ENCODE measurements at regions not wholly inside any gene's neighbourhood (a gene's known extent, or its start where the extent isn't known, plus 50 kb on each side); places are given as distances from the start of the nearest gene placed in this dataset.

GRCh38 chr1:192038567-192038966 lies 119.7 kb upstream of the RGS18 start:
- DNase-seq: no peak

- DNase-seq: no peak
These were observed 113.1 kb upstream of the RGS18 start for GRCh38 chr1:192045131-192045530.

- no peak for DNase-seq
These were observed 104.7 kb upstream of the RGS18 start for GRCh38 chr1:192053531-192053971.

- DNase-seq: no peak
These were observed 100.5 kb upstream of the RGS18 start for GRCh38 chr1:192057766-192058165.

- no peak for DNase-seq
These were observed 98.9 kb upstream of the RGS18 start for GRCh38 chr1:192059407-192059806.

- DNase-seq: no peak
These were observed 96.7 kb upstream of the RGS18 start for GRCh38 chr1:192061556-192061955.

- no peak for DNase-seq
These were observed 93.2 kb upstream of the RGS18 start for GRCh38 chr1:192065087-192065486.

- no peak for DNase-seq
These were observed 92.1 kb upstream of the RGS18 start for GRCh38 chr1:192066202-192066601.

GRCh38 chr1:192067360-192067759 lies 90.9 kb upstream of the RGS18 start:
- DNase-seq: no peak

GRCh38 chr1:192070213-192070612 lies 88.0 kb upstream of the RGS18 start:
- DNase-seq: no peak

GRCh38 chr1:192080684-192081083 lies 77.6 kb upstream of the RGS18 start:
- DNase-seq: no peak

- no peak for DNase-seq
These were observed 76.9 kb upstream of the RGS18 start for GRCh38 chr1:192081359-192081758.

- no peak for DNase-seq
These were observed 71.6 kb upstream of the RGS18 start for GRCh38 chr1:192086644-192087043.

- DNase-seq: no peak
These were observed 70.9 kb upstream of the RGS18 start for GRCh38 chr1:192087334-192087733.

- DNase-seq: no peak
These were observed 69.8 kb upstream of the RGS18 start for GRCh38 chr1:192088496-192088895.

GRCh38 chr1:192098001-192098400 lies 60.3 kb upstream of the RGS18 start:
- no peak for DNase-seq

- no peak for DNase-seq
These were observed 58.9 kb upstream of the RGS18 start for GRCh38 chr1:192099328-192099727.

- DNase-seq: no peak
These were observed 57.4 kb upstream of the RGS18 start for GRCh38 chr1:192100686-192101468.

- DNase-seq: no peak
These were observed 54.1 kb upstream of the RGS18 start for GRCh38 chr1:192104128-192104527.

- DNase-seq: no peak
These were observed 53.4 kb upstream of the RGS18 start for GRCh38 chr1:192104852-192105251.

- DNase-seq: no peak
These were observed 50.1 kb upstream of the RGS18 start for GRCh38 chr1:192108161-192108560.

Data from NCI-H1694 treated with DMSO at 0.1 percent for 48 hours (cell line).